HL-60 (cell line): ENCODE measurements at regions not wholly inside any gene's neighbourhood (a gene's known extent, or its start where the extent isn't known, plus 50 kb on each side); places are given as distances from the start of the nearest gene placed in this dataset.

ENCODE experiments used
- SPI1 ChIP-seq: IDR thresholded peaks from 2 replicates; pipeline ENCODE4 v1.6.1; 2012; ENCODE audit warnings: low read depth, mild to moderate bottlenecking, borderline replicate concordance
- TF ChIP-seq, protein P1 (sequence below): IDR thresholded peaks from one replicate; pipeline ENCODE4 v1.5.1; 2011; ENCODE audit warnings: low read length, control low read depth, inconsistent platforms; ENCODE audit not compliant: insufficient read depth

DNA sequence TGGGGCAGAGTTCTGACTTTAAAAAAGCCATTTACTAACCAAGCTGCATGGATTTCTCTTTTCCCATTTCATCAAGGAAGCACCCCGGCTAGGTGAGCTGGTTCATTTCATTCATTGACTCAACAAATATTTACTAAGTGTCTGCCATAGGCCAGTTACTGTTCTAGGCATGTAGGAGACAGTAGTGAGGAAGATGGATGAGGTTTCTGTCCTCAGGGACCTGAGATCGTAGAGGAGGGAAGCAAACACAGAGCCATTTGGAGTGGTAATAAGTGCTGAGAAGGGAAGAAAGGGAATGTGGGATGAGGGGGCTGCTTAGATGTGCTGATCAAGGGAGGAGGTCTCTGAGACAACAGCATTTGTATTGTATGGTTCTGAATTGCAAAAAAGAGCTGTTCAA is 120.4 kb downstream of the C9orf152 start:
- TF ChIP-seq, protein P1, sequence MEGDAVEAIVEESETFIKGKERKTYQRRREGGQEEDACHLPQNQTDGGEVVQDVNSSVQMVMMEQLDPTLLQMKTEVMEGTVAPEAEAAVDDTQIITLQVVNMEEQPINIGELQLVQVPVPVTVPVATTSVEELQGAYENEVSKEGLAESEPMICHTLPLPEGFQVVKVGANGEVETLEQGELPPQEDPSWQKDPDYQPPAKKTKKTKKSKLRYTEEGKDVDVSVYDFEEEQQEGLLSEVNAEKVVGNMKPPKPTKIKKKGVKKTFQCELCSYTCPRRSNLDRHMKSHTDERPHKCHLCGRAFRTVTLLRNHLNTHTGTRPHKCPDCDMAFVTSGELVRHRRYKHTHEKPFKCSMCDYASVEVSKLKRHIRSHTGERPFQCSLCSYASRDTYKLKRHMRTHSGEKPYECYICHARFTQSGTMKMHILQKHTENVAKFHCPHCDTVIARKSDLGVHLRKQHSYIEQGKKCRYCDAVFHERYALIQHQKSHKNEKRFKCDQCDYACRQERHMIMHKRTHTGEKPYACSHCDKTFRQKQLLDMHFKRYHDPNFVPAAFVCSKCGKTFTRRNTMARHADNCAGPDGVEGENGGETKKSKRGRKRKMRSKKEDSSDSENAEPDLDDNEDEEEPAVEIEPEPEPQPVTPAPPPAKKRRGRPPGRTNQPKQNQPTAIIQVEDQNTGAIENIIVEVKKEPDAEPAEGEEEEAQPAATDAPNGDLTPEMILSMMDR = no peak
- TF ChIP-seq SPI1 = no peak
